SIG-M5 (cell line): ENCODE measurements at regions not wholly inside any gene's neighbourhood (a gene's known extent, or its start where the extent isn't known, plus 50 kb on each side); places are given as distances from the start of the nearest gene placed in this dataset.

Experiments
- DNase-seq: peaks from one replicate; lab custom pipeline; 2025; lab: John Stamatoyannopoulos, UW

DNA sequence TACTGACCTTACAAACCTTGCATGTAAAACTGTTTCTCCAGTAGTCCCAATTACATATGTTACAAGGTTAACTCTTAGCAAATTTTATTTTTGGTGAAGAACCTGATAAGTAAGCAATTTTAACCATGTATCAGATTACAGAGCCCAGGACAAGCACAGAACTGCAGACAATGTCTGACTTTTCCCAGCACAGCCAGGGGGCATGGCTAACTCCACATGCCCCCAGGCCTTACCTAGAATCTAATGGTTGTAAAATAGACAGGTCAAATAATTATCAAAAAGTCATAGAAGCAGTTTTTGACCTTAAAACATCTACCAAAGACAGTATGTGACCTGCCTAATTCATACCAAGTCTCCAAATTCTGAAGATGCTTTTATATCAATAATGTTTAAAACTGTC, 364.1 kb downstream of the FOXO1 start:
- DNase-seq, result no peak

DNA sequence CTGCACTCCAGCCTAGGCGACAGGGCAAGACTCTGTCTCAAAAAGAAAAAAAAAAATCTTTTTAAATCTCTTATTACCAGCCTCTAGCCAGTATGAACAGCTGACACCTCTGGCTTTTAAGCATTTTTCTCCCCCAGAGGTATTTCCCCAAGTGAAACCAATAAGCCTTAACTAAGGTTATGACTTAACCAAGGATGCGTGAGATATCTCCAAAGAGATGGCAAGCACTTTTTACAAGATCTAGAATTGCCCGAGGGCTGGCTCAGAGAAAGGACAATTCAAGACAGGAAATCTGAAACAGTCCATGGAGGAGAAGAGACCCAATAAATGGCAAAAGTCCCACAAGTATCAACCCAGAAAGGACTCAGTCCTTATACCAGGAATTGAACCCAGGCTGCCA, 362.1 kb downstream of the FOXO1 start:
- no peak for DNase-seq

DNA sequence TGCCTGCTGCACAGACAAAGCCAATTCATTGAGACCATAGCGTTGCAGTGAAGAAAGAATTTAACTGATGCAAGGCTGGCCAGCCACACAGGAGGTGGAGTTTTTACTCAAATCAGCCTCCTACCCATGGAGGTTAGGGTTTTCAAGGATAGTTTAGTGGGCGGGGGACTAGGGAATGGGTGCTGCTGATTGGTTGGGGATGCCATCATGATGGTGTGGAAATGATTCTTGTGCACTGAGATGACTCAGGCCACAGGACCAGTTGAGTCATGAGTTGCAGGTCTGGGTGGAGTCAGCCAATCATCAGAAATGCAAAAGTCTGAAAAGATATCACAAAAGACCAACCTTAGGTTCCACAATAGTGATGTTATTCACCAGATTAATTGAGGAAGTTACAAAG, 359.6 kb downstream of the FOXO1 start:
- DNase-seq, result no peak

DNA sequence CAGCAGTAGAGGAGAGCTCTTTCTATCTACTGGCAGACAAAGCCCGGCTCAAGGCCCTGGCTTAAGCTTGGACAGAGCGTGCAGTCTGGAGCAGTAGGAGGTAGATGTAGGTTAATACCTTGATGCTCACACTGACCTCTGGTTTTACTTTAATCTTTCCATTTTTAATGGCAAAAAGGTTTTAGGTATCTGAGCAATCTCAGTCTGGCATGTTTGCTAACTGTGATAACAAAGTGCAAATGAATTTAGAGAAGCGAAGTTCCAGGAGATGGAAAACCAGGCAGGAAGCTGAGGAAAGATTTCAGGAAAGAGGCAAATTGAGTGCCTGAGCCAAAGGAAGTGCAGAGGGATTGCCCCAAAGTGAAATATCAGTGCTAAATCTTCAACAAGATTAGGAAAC, 356.6 kb downstream of the FOXO1 start:
- DNase-seq, result no peak

DNA sequence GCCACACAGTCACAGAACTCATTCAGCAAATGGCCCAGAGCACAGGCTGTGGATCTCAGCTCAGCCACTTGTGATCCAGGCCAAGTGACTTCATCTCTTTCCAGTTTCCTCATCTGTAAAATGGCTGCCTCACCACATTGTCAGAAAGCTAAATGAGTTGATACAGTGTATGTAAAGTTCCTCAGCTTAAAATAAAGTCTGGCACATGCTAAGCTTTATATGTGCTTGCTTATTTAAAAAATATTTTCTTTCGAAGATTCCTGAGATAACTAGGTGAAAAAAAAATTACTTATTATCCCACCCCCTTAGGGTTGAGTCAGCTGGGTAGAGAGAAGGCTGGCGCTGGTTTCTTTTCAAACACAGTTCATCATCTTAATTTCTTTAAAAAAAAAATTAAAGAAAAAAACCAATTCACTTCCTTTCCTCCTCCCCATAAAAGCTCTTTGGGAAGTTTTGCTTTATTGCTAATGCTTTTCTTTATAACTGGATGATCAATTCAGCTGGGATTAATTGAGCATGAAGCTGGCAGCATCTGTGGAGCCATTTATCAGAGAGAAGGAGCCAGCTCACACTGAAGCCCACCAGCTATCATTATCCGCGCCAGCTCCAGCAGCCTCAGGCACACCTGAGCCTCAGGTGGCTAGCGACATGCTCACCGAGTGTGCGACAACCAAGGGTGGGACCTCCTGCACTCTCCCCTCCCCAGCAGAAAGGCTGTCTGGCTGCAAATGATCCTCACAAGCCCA, 354.9 kb downstream of the FOXO1 start:
- no peak for DNase-seq

DNA sequence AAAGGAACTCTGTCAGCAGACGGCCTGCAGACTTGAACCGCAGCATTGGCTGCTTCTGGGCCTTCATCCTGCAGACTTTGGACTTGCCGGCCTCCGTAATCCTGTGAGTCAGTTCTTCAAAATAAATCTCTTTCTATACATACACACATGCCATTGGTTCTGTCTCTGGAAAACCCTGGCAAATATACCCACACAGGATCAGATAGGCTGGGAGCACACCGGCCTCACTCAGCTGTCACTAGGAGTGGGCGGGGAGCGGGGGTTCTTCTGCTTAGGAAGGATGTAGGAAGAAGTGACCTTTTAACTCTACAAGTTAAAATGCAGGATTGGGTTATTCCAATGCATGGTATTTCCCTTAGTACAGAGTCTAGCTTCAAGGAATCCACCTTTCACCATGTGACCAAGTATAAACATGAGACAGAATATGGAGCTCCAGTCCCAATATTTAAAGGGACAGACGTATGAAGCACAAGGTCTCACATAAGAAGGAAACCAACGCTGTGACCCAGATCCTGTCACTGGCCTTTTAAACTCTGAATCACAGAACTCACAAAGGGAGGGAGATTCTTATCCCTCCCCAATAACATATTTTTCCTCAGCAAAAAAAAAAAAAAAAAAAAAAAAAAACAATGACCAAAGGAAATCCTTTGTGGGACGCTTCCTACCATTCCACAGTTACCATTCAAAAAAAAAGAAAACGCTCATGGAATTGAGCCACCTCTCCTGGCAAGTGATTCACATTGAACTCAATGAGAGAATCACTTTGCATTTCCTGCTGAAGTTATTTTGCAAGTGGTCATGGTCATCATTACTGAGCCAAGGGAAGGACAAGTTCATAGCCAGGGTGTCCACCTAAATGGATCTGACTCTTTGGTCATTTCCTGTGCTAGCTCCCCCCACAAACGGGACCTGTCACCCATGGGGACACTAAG, 352.9 kb downstream of the FOXO1 start:
- DNase-seq, result no peak

DNA sequence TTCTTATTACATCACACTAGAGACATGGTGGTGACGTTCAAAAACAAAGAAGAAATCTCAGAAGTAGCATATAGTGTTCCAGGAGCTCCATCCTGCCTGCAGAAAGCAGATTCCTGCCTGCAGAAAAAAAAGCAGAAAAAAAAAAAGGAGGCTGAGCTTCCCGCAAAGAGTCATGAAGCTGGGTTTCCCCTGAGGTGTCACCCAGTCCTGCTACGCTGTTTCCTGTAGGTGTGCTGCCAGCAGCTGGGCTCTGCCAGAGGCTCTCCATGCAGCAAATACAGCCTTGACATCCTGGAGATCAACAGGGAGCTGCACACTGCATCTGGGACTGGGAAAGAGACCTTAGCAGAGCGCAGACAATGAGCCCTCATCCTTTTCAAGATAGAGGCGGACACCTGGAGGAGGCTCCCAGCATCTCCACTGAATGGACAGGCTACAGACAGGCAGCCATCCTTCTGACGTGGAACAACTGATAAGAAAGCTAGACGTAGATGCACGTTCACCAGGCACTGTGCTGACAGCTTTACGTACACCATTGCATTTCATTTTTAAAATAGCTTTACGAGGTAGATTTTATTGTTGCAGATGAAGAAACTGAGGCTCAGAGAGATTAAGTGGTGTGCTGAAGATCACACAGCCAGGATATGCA, 350.9 kb downstream of the FOXO1 start:
- DNase-seq, result no peak

DNA sequence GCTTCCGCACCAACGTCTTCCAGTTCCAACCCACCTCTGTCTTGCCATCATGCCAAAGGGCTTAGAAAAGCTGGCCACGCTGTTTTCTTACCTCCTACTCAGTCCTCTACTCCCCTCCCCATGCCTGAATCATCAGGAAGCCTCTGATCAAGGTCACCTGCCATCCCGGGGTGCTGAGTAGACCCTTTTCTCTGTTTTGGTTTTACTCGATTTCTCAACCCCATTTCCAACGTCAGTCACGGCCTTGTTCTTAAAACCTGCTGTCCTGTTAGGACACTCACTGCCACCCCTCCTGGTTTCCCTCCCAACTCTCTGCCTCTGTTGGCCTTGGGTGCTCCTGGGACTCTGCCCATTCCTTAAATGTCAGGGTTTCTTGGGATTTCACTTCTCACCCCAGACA, 350.1 kb downstream of the FOXO1 start:
- no peak for DNase-seq

DNA sequence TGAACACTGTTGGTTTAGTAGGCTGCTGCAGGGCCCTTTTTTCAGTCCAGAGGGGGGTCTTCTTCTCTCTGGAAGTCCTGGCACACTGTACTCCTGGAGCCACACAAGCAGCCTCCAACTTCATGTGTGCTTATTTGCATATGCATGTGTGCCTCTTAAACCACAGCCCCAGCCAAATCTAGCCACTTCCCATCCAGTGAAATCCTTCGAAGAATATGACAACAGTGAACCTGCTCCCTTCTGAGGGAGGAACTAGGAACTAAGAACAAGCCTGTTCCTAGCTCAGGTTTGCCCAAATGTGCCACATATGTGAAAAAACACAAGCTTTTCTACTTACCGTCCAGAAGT, 348.5 kb downstream of the FOXO1 start:
- no peak for DNase-seq

DNA sequence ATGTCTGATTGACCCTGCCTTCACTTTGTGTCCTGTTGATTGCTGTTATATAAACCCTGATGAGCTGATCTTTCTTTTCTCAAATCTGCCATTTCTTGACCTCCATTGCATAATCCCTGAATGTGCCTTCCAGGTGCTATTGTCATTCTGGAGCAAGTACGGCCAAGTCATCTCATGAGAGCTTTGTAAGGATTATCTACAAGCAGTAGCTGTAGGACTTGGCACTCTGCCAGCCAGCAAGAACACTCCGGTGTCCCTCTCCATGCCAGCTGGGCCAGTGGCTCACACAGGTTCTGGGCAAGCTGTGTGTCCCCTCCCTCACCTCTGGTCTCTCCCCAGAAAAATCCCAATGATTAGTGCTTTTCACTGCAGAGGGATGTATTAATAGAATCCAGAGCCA, 348.1 kb downstream of the FOXO1 start:
- no peak for DNase-seq

DNA sequence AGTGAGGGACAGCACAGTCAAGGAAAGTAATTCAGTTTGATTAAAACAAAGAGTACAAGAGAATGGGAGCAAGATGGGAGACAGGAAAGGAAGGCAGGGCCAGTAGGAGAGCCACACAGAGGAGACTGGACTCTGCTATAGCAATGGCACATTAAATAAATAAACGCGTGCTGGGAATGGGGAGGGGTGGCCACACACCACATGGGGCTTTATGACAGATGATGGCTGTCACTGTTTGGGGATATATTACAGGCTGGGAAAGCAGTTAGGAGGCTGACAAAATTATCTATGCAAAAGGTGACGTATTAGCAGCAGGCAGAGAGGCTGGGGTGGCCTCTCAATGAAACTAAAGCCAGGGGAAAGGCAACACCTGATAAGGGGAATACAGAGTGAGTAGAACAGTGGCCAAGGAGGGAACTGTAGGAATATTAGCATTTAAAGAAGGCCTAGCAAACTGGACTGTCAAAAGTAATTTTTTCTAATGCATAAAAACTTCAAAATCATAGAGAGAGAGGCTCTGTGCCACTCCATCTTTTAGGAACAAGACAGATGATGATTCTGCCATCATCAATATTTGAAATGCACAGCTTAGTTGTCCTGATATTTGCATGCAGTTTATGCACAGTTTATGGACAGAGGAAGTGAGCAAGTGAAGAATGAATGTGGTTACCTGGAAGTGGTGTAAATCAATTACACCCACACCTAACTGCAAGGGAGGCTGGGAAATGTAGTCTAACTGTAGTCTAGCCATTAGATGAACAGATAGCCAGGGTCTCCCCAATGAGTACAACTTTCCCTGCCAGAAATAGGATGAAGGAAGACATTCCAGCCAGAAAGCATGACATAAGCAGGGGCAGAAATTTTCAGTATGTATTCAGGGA, 346.5 kb downstream of the FOXO1 start:
- no peak for DNase-seq

DNA sequence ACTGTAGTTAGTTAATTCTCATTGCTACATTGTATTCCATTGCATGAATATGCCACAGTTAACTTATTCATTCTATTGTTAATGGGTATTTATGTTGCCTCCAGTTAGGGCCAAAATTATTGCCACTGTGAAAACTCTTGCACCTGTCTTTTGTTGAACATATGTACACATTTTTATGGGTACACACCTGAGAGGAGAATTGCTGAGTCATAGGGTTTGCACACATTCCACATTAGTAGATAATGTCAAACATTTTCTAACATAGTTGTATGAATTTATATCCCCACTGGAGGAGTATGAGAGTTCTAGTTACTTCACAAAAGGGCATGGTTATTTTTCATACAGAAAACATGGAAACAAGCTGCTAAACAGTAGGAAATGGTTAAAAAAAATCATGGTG, 338.4 kb downstream of the FOXO1 start:
- no peak for DNase-seq

DNA sequence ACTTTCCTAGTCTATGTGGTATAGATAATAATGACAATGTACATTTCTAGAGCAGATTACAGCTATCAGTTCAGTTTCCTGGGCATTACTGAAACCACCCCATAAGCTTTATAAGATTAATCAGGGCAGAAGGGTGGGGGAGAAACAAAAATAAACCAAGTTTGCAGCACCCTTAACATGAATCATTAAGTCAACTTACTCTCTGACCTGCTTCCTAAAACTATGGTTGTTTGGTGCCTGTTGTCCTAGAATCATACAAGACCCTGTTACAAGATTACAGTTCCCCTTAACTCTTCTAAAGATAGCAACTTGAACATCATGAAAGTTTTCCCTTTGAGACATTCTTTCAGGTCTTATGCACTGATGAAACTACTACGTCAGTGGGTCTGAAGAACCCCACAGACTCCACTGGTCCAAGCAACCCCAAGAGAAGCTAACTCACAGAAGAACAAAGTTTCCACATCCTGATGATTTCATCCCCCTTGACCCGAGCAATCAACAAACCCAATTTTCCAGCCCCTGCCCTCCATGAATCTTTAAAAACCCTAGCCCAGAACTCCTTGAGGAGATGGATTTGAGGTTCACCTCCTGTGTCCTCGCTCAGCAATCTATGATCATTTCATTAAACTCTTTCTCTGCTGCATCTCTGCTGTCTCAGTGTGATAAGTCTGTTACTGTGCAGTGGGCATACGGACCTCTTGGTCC, 336.5 kb downstream of the FOXO1 start:
- DNase-seq, result no peak

DNA sequence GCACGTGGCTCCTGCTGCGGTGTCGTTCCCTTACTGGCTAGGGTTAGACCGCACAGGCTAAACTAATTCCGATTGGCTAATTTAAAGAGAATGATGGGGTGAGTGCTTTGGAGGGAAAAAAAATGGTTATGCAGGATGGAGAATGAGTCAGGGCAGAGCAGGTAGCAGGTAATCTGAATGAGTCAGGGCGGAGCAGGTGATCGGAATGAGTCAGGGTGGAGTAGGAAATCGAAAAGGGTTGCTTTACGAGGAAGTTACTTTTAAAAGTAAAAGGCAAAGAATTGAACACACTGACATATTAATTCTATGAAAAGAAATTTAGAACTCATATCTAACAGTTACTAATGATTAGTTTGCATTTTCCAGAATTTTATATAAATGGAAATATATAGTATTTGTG, 335.5 kb downstream of the FOXO1 start:
- DNase-seq, result no peak

DNA sequence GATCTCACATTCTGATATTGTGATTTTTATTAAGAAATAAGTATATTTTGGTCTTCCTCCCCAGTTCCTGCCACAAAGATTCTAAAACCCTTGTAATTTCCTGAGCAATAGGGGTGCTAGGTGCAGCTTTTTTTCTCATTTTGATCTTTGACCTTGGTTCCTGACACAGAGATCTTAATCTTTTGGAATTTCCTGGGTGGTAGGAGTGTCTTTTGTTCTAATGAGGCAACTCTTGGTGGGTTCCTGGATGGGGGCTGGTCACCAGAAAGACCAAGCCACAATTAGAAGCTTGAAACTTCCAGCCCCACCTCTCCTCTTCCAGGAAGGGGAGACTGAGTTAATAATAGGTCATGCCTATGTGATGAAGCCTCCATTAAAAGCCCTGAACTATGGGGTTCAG, 334.6 kb downstream of the FOXO1 start:
- DNase-seq, result no peak

DNA sequence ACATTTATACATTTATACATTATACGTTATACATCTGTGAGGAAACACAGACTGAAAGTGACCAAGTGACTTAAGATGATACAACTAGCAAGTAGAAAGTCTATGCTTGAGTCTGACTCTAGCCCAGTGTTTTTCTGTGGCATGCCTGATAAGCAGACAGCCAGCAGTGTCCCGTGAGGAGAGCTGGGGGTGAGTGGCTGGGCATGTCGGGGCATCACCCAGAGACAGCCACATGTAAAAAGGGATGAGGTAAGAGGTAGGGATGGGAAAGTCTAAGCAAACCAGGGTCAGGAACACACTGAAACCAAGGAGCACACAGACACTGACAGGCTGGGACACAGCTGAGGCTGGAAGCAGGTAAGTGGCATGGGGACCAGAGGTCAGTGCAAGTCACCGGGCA, 333.2 kb downstream of the FOXO1 start:
- no peak for DNase-seq

DNA sequence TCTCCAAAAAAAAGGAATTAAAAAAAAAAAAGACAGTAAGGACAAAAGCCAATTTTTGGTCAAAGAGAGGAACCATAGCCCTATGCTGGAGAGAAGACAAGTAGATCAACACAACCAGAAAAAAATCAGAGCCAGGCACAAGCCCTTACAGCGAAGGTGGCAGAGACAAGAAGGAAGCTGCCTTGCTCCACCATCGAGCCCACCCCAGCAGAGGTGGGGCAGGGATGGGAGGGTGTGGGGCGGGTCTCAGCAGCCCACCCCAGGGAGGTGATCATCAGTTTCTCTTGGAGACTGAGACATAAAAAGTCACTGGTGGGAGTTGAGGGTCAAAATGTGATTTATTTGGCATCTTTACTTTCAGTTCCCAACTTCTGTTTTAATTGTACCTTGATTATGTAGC, 332.4 kb downstream of the FOXO1 start:
- no peak for DNase-seq

DNA sequence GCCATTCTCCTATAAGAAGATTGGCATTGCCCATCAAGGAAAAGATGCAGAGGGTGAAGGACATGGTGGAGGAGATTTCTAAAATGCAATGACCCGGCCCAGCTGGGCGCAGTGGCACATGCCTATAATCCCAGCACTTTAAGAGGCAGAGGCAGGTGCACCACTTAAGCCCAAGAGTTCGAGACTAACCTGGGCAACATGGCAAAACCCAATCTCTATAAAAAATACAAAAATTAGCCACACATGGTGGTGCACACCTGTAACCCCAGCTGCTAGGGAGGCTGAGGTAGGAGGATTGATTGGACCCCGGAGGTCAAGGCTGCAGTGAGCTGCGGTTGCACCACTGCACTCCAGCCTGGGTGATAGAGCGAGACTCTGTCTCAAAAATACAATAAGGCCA, 331.8 kb downstream of the FOXO1 start:
- no peak for DNase-seq

DNA sequence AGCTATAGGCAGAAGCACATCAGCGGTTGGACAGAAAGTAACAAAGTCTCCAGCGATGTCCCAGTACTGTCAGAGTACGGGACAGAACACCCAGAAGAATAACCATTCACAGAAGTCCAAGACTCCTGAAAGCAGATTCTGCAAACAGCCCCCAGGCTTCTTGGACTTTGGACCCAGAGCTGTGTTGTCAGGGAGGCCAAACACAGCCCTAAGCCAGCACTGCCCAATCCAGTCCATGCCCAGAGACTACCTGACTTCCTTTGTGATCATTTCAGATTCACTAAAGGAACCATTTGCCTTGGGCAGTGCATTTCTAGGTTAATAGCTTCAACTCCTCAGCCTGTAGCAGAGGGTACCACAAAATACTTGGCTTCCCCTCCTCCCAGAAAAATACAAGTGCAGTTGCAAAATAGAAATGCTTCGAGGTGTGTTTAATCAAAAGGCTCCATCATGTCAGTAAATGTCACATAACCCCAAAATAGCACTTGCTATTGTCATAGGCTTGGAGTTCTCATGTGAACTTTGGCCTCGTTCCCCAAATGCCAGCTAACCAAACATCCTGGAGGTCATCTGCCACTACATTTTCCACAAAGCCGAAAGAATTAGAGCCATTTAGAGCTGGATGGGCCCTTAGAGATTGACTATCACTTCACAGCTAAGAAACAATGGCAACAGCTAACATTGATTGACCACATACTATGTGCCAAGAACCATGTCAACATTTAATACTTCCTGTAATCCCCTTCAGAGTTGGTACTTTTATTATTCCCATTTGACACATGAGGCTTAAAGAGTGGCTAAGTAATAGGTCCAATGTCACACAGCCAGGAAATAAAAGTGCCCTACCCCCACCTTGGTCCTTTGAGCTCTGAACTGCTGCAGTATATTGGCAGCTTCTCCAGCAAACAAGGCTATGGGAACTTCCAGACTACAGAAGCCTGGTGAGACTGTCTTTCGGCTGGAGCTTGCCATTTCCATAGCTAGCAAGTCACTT, 329.9 kb downstream of the FOXO1 start:
- no peak for DNase-seq

DNA sequence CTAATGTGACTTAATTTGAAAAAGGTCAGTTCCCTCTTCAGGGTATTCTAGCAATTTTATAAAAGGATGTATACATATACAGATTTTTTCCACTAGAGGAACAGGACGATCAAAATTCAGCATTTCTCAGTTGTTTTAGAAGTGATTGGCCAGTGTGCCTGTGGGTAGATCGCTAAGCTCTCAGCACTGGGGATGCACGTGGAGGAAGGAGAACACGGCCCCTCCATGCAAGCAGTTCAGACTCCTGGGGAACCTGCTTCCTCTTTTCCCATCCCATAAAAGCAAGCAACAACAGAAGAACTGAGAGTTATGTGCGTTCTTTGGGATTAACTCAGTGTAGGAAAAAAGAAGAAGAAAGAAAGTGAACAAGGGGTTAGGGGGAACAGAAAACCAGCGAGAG, 328.8 kb downstream of the FOXO1 start:
- no peak for DNase-seq
